ENCODE measurements at regions not wholly inside any gene's neighbourhood (a gene's known extent, or its start where the extent isn't known, plus 50 kb on each side); places are given as distances from the start of the nearest gene placed in this dataset.
"Not testable (repeated sequence)": the region's sequence is repeated elsewhere in the genome, so short reads cannot be mapped to it uniquely, and the experiment has no call there.

GRCh38 chrX:138874271-138874935, 162.9 kb upstream of the FGF13 start:
- Mint-ChIP-seq H3K9me3 (ENCODE audit: unreplicated experiment) (no peaks in the 10 kb centered on the region), H3K36me3 (ENCODE audit: low read depth, unreplicated experiment) (peaks cover 4% of the 10 kb centered on the region), H3K4me1 (ENCODE audit: unreplicated experiment) (peaks cover 12% of the 10 kb centered on the region), H3K27ac (ENCODE audit: unreplicated experiment) (no peak overlapping the region), H3K27me3 (ENCODE audit: unreplicated experiment) (no peaks in the 10 kb centered on the region), H3K4me3 (ENCODE audit: unreplicated experiment) (no peak overlapping the region)
- DNase-seq (ENCODE audit: low spot score) = no peak
- TF ChIP-seq, protein P1, sequence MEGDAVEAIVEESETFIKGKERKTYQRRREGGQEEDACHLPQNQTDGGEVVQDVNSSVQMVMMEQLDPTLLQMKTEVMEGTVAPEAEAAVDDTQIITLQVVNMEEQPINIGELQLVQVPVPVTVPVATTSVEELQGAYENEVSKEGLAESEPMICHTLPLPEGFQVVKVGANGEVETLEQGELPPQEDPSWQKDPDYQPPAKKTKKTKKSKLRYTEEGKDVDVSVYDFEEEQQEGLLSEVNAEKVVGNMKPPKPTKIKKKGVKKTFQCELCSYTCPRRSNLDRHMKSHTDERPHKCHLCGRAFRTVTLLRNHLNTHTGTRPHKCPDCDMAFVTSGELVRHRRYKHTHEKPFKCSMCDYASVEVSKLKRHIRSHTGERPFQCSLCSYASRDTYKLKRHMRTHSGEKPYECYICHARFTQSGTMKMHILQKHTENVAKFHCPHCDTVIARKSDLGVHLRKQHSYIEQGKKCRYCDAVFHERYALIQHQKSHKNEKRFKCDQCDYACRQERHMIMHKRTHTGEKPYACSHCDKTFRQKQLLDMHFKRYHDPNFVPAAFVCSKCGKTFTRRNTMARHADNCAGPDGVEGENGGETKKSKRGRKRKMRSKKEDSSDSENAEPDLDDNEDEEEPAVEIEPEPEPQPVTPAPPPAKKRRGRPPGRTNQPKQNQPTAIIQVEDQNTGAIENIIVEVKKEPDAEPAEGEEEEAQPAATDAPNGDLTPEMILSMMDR (IDR thresholded peaks at IDR 0.05; ENCODE audit: unreplicated experiment) = no peak

DNA sequence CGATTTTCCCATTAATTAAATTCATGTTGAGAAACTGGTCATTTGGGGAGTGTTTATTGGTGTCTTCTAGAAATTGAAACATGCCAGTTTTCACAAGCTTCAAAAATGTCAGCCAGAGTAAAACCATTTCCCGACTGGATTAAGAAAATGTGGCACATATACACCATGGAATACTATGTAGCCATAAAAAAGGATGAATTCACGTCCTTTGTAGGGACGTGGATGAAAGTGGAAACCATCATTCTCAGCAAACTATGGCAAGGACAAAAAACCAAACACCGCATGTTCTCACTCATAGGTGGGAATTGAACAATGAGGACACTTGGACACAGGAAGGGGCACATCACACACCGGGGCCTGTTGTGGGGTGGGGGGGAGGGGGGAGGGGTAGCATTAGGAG, 162.1 kb upstream of the FGF13 start:
- not testable (repeated sequence) for DNase-seq (ENCODE audit: low spot score); H3K27me3 Mint-ChIP-seq (ENCODE audit: unreplicated experiment); H3K27ac Mint-ChIP-seq (ENCODE audit: unreplicated experiment); H3K9me3 Mint-ChIP-seq (ENCODE audit: unreplicated experiment); H3K4me3 Mint-ChIP-seq (ENCODE audit: unreplicated experiment); H3K36me3 Mint-ChIP-seq (ENCODE audit: low read depth, unreplicated experiment)
- peaks cover 12% of the 10 kb centered on the region for H3K4me1 Mint-ChIP-seq (ENCODE audit: unreplicated experiment)

GRCh38 chrX:138872537-138872936, 161.0 kb upstream of the FGF13 start:
- no peak overlapping the region for H3K27ac Mint-ChIP-seq (ENCODE audit: unreplicated experiment)

GRCh38 chrX:138871739-138872138, 160.2 kb upstream of the FGF13 start:
- Mint-ChIP-seq H3K27ac (ENCODE audit: unreplicated experiment) (no peak overlapping the region), H3K36me3 (ENCODE audit: low read depth, unreplicated experiment) (peaks cover 4% of the 10 kb centered on the region), H3K4me3 (ENCODE audit: unreplicated experiment) (no peak overlapping the region), H3K4me1 (ENCODE audit: unreplicated experiment) (peaks cover 12% of the 10 kb centered on the region), H3K9me3 (ENCODE audit: unreplicated experiment) (no peaks in the 10 kb centered on the region), H3K27me3 (ENCODE audit: unreplicated experiment) (no peaks in the 10 kb centered on the region)
- no peak for DNase-seq (ENCODE audit: low spot score)
- TF ChIP-seq, protein P1 (IDR thresholded peaks at IDR 0.05; ENCODE audit: unreplicated experiment) = no peak

More at GRCh38 chrX:138872537-138872936, 161.0 kb upstream of the FGF13 start:
- DNase-seq (ENCODE audit: low spot score) = no peak
- TF ChIP-seq, protein P1 (IDR thresholded peaks at IDR 0.05; ENCODE audit: unreplicated experiment) = no peak
- no peaks in the 10 kb centered on the region for H3K9me3 Mint-ChIP-seq (ENCODE audit: unreplicated experiment)
- H3K36me3 Mint-ChIP-seq (ENCODE audit: low read depth, unreplicated experiment) = peaks cover 4% of the 10 kb centered on the region
- peaks cover 12% of the 10 kb centered on the region for H3K4me1 Mint-ChIP-seq (ENCODE audit: unreplicated experiment)
- no peak overlapping the region for H3K4me3 Mint-ChIP-seq (ENCODE audit: unreplicated experiment)
- no peaks in the 10 kb centered on the region for H3K27me3 Mint-ChIP-seq (ENCODE audit: unreplicated experiment)

- Mint-ChIP-seq H3K4me3 (ENCODE audit: unreplicated experiment) (no peak overlapping the region), H3K9me3 (ENCODE audit: unreplicated experiment) (no peaks in the 10 kb centered on the region), H3K4me1 (ENCODE audit: unreplicated experiment) (peaks cover 4% of the 10 kb centered on the region), H3K27ac (ENCODE audit: unreplicated experiment) (no peak overlapping the region), H3K36me3 (ENCODE audit: low read depth, unreplicated experiment) (no peaks in the 10 kb centered on the region), H3K27me3 (ENCODE audit: unreplicated experiment) (no peaks in the 10 kb centered on the region)
- no peak for DNase-seq (ENCODE audit: low spot score)
- TF ChIP-seq, protein P1 (IDR thresholded peaks at IDR 0.05; ENCODE audit: unreplicated experiment) = no peak
Measured at GRCh38 chrX:138866643-138867042, 155.1 kb upstream of the FGF13 start.
